Eye (tissue), 1 donor: ENCODE measurements at regions not wholly inside any gene's neighbourhood (a gene's known extent, or its start where the extent isn't known, plus 50 kb on each side); places are given as distances from the start of the nearest gene placed in this dataset.

Experiments used
- DNase-seq: peaks from one replicate; pipeline ENCODE4 v3.0.0-alpha.2; 2015

DNA sequence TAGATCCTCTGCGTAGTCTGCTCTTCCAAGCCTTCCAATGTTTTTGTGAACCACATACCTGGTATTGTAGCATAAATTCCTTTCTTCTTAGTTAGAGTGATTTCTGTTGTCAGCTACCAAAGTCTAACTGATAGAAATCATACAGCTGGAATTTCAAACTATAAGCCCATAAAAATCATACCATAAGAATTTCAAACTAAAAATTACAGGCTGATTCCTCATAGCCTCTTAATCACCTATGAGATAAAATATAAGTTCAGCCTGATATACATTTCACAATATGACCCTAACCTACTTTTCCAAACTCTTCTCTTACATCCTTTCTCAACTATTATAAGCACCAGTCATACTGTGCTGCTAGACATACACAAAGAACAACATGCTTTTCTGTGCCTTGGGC is 64.8 kb downstream of the PTHLH start:
- DNase-seq: no peak

DNA sequence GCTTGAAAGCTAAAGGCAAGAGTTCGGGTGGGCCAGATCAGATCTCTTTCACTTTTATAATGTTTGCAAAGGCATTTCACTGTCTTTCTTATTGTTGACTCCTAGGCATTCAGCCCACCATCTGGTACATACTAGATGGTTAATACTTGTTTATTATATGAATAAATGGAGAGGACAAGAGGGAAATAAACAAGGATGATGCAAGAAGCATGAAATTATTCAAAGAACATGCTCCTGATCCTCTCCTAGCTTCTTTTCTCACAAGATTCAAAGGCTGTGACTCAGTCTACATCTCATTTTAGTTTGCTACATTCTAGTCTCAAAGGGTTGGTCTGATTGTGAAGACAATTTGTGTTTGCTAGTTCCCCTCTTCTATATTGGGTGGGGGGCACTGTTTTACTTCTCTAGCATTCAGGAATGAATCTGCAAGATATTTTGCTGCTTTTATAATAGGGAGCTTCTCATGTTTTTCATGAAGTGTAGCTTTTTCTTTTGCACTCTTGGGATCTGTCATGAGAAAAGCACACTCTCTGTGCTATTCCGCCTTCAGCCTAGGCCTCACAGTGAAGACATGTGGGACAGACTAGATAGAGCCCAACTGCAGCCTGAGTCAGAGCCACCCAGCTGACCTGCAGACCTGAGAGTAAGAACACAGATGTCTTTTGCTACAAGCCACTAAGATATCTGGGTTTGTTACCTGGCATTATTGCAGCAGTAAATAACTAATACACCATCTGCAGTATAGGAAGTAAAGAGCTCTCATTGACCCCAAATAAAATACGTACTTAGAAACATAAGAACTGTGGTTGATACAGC is 65.7 kb downstream of the PTHLH start:
- no peak for DNase-seq

DNA sequence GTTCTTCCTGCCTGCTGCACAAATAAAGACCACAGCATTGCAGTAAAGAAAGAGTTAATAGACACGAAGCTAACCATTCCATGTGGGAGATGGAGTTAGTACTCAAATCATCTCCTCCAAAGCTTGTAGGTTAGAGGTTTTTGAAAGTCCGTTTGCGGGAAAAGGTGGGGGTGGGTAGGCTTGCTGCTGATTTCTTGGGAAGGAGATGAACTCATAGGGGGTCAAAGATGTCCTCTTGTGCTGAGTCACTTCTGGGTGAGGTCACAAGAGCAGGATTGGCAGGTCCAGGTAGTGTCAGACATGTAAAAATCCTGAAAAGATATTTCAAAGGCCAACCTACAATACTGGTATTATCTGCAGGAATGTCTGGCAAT is 66.4 kb downstream of the PTHLH start:
- DNase-seq: no peak

DNA sequence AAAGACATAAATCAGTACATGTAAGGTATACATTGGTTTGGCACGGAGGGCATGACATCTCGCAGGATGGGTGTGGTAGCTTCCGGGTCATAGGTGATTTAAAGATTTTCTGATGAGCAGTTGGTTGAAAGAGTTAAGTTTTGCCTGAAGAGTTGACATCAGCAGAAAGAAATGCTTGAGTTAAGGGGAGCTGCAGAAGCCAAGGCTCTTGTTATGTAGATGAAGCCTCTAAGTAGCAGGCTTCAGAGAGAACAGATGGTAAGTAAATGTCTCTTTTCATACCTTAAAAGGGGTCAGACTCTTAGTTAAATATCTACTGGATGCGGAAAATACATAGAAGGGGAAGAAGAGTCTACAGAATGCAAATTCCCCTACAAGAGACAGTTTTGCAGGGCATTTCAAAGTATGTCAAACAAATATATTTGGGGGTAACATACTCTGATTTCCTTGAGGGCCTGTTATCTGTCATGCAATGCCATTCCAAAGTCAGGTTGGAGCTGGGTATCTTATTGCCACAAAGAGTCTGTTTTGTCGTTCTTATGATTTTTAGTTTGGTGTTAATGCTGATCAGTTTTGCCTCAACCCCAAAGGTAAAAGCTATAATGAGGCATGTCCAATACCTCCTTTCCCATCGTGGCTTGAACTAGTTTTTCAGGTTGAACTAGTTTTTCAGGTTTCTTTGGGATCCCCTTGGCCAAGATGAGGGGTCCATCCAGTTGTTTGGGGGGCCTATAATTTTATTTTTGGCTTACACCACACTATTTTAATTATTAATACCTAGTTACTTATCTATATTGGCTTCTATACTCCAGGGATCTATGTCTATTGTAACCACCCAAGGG is 67.0 kb downstream of the PTHLH start:
- no peak for DNase-seq

DNA sequence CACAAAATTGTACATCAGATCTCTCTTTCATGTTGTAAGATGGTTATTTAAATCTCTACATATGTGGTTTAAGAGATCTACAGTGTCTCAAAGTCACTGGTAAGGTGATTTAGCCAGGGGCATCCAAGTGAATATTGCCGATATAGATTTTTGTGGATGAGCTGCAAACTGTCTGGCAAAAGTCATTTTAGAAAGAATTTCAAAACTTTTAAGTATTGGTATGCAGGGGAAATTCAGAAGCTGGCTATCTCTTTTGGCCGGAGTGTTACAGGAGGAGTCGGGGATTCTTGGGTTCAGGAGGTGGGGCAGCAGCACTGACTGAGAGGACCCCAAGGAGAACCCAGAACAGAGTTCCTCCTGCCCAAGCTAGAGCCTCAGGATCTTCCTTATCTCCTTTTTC is 69.9 kb downstream of the PTHLH start:
- DNase-seq: no peak

DNA sequence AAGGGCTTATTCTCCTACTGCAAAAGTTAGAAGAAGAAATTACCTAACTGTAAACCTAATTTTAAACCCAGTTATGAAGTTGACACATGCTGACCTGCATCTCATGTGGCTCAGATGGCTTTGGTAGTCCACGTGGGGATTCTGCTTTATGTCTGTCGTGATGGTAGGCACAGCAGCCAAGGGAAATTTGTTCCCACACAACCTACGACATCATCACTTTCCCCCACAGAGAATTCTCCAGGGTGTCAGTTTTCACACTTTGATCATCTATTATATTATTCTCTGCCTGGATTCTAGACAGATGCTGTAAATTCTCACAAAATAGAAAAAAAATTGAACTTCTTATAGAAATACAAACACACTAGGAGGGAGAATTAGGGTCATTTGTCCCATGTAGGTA is 70.6 kb downstream of the PTHLH start:
- DNase-seq: peak; percentile 6

DNA sequence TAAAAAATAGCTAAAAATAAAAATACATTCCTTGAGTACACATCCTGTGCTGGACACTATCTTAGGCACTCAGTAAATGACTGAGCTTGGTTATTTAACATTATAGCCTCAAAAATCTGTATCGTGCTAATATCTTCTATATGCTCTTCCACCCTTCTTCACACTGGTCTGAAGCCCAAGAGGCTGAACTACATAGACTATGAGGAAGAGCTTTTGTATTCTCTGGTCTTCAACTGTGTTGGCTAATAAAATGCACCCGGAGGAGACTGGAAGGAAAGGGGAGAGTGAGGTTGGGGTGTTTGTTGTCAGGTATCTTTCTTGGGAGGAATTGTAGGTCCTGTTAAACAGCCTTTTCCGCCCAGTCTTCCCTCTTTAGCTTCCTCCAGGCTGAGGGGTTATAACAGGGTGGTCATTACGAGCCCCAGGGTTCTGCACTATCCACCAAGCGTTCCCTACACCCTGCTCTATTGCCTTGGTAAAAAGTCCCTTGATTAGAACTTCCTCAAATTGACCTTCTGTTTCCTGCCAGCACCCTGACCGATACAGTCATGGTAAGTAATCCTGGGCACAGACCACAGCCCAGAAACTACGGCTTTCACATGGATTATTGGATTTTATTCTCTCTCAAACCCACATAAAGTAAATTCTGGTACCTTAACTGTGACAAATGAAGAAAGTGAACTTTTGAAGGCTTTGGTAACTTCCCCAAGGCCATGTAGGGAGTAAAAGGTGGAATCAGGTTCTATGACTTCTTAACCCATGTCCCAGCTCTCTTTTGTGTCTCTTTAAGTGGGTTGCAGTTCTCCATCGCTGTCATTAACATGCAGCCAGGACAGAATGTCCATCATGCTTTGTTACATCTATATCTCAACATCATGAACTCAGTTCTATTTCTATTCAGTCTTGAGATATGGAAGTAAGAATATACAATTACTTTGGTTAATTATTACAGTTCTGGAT is 71.3 kb downstream of the PTHLH start:
- DNase-seq: no peak

DNA sequence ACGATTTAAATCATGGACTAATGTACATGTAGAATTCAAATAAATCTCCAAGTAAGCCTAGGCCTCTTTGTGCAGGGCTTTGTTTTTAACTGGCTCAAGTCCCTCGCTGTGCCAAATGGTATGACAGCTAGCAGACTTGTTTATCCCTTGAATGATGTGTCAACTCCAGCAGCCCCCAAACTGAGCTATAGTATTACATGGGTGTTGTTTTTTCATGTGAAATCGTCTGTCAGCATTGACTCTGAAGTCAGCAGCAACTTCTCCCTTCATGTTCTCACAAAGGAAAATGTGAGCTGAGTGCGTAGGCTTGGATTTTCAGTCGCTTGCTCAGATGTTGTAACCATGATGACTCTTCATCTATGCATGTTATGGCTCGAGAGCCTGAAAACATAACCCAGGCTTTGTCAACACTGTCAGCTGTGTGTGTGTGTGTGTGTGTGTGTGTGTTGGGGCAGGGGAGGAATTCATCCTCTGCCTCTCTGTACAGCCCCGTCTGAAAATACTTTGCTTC is 73.3 kb downstream of the PTHLH start:
- peak; percentile 4 for DNase-seq

DNA sequence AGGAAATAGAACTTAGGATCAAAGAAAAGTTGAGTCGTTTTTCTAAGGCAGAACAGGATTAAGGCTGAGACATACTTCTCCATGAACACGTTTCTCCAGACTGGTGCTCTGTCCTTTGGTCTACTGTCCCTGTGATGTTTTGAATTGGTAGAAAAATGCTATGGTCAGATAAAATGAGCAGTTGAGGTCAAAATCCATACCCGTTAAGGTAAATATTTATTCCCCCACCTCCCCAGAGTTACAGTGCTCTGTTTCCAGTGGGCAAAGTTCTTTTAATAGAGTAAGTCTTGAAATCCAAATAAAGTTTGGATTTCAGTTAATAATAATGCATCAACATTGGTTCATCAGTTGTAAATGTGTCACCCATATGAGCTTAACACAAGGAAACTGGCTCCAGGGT is 74.5 kb downstream of the PTHLH start:
- no peak for DNase-seq

DNA sequence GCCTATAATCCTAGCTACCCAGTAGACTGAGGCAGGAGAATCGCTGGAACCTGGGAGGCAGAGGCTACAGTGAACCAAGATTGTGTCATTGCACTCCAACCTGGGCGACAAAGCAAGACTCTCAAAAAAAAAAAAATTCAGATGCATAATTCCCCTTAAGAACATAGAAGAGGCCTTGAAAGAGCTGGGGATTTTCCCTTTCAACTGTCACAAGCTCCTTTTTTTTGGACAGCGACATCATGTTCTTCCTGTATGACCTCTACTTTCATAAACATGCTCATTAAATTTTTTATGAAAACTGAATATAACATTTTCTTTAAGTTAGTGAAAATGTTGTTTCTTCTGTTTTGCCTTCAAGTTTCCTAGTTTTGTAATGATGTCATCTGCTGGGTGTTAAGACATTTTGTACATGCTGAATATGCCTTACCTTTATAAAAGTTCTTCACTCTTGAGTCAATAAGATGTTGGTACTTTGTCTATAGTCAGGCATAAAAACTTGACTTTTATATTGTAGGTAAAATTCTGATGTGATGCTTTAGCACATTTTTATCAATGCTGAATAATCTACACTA is 76.0 kb downstream of the PTHLH start:
- DNase-seq: no peak

DNA sequence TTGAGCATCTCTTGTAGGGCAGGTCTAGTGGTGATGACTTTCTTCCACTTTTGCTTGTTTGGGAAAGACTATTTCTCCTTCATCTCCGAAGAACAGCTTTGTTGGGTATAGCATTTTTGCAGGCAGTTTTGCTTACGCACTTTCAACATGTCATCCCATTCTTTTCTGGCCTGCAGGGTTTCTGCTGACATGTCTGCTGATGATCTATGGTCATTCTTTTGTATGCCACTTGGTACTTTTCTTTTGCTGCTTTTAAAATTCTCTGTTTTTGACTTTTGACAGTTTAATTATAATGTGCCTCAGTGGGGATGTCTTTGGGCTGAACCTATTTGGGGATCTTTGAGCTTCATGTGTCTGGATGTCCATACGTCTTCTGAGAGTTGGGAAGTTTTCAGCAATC is 78.2 kb downstream of the PTHLH start:
- DNase-seq: no peak

DNA sequence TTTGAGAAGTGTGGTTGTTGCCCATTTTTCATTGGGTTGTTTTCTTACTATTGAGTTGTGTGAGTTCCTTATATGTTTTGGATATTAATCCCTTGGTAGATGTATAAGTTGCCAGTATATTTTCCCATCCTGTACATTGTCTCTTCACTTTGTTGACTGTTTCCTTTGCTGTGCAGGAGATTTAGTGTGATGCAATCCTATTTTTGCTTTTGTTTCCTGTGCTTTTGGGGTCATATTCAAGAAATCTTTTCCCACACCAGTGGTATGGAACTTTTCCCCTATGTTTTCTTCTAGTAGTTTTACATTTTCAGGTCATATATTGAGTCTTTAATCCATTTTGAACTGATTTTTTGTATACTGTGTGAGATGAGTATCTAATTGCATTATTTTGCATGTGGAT is 92.8 kb downstream of the PTHLH start:
- DNase-seq: no peak

DNA sequence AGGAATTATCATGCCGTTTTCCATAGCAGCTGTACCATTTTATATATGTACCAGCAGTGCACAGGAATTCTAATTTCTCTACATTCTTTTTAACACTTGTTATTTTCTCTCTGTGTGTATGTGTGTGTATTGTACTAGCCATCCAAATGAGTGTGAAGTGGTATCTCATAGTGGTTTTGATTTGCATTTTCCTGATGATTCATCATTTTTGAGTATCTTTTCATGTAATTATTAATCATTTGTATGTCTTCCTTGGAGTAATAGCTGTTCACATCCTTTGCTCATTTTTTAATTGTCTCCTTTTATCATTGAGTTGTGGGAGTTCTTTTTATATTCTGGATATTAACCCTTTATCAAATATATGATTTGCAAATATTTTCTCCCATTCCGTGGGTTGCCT is 95.6 kb upstream of the MANSC4 start:
- no peak for DNase-seq

DNA sequence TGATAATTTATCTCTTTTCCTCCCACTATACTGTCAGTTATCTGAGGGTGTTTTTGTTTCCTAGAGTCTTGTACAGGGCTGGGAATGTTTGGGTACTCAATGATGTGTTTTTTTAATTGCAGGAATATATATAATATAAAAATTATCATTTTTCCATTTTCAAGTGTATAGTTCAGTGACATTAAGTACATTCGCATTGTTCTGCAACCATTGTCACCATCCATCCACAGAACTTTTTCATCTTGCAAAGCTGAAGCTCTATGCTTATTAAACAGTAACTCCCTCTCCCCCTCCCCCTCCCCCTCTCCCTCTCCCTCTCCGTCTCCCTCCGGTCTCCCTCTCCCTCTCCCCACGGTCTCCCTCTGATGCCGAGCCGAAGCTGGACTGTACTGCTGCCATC is 93.0 kb upstream of the MANSC4 start:
- DNase-seq: no peak

DNA sequence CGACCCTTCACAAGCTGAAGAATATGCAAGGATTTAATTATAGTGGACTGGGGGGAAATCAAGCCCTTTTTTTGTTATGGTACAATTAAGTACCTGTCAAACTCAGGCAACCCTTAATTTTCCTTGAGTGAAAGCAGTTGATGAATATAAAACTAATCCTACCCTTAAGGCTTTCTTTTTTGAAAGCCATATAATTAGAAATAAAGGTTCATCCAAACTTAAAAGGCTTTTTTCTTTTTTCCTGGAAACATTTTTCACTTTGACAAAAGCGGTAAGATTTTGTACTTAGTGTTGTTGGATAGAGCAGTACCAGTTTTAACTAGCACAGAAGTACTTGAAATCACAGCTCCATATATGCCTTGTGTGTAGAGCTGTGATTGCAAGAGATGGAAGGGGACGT is 91.9 kb upstream of the MANSC4 start:
- DNase-seq: no peak

DNA sequence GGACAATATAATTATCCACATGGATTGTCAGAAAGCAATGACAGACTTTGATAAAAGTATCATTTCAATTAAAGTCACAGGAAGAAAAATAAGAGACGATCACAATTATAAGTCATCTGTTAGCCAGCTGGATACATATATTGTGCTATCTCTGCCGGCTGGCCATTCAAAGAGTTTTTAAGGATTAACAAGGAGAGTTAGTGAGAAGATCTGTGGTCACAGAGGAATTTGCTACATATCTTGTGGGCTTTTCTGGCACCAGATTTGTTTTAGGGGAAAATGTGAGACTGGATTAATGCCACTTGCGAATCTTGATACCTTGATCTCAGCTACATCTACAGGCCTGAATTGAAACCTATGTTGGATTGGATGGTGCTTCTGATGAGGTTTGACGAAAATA is 90.9 kb upstream of the MANSC4 start:
- peak; percentile 11 for DNase-seq

DNA sequence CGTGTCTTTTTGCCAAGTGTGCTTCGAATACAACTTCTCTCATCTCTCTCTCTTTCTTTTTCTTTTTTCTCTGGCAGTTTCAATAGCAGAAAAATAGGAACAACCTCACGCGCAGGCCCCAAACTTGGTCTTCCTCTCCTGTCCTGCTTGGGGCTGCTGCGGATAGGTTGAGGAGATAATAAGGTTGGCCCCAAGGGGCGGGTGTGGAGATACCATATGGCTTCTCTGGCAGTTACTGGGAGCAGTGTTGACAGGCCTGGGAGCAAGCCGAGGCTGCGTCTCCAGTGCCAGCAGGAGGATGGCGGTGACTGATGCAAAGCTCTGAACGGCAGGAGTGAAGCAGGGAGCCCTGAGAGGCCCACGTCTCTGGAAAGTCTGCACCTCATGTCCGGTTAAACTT is 89.5 kb upstream of the MANSC4 start:
- DNase-seq: no peak

DNA sequence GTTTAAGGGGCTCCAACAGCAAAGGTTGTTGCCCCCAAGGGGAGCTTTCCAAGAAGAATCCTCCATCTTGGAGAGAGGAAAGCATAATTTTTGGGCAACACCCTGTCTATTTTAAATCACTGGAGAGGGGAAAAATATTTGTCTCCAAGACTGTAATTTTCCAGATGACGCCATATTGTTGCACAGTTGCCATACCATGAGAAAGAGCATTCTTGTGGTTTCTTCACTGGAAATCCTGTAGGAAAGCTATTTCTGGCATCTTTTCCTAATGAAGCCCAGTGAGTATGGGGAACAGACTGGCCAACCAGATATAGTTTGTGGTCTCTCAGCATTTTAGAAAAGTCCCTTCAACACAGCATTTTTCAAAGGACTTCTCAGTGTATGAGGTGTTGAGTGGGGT is 88.1 kb upstream of the MANSC4 start:
- peak; percentile 35 for DNase-seq

DNA sequence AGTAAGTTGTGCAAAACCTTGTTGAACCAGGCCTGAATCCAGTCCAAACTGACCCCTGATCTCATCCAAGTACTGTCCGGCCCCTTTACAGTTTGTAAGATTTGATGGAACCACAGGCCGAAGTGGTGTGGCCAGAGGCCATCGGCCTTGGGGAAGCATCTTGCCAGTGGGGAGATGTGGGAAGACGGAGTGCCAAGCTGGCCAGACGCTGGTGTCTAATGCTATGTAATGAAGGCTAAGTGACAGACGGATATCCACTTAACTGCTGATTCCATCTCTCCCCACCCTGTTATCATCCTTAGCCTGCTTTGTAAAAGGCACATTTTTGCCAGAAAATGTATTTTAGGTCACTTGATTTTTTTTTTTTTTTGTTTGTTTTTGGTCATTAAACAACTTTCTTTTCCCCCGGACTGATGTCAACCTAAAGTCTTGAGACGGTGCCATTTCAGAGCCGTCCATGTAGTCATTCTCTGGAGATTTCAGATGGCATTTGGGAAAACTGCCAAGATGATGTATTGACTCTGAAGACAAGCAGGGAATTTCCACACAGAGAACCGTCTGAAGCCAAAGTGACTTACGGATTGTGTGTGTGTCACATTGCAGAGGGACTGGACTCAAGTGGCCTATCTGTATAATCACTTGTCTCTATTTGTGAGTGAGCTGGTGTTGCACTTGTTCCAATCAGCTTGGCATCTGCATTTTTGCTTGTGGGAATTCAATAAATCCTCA is 86.5 kb upstream of the MANSC4 start:
- no peak for DNase-seq

DNA sequence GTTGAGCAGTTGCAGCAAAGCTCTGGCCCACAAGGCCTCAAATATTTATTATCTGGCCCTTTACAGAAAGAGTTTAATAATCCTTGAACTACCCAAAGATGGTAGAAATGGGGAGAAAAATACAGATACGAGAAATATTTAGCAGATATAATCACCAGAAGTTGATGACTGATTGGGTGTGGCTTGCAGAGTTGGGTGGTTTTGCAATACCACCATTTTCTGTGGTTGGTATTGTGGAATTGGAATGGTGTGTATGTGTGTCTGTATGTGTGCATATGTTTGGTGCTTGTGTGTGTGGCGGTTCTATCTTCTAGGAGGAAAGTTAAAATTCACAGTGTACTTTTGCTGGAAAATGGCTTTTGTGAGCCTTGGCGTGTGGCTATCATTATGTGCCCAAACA is 85.4 kb upstream of the MANSC4 start:
- no peak for DNase-seq

DNA sequence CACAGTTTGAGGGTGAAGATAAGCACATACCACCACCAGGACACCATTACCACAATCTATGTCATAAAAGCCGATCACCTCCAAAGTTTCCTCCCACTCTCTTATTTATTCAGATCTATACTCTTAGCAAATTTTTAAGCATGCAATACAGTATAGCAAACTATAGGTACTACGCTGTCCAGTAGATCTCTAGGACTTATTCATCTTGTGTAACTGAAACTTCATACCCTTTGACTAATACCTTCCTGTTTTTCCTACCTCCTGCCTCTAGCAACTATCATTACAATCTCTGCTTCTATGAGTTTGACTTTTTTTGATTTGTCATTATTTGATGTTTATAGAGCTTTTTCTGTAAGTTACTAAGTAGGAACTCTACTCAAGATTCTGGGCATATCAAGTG is 84.5 kb upstream of the MANSC4 start:
- DNase-seq: no peak

DNA sequence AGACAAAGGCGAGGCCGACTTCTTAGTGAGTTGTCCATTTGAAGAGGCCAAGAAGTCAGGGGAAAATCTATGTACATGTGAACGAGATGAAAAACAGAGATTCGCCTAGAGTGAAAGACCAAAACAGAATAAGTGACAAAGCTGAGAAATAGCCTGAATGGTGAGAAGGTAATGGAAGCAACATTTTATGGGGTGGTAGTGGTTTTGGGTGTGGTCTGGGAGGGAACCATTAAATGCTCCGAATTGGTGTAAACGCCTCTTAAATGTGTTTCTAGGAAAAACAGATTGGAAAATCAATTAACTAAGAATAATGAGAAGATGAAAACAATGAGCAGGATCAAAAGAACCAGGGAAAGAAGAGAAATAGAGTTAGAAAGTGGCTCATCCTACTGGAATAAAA is 83.8 kb upstream of the MANSC4 start:
- no peak for DNase-seq
